ENCODE measurements at regions not wholly inside any gene's neighbourhood (a gene's known extent, or its start where the extent isn't known, plus 50 kb on each side); places are given as distances from the start of the nearest gene placed in this dataset.
"Not testable (repeated sequence)": the region's sequence is repeated elsewhere in the genome, so short reads cannot be mapped to it uniquely, and the experiment has no call there.

DNA sequence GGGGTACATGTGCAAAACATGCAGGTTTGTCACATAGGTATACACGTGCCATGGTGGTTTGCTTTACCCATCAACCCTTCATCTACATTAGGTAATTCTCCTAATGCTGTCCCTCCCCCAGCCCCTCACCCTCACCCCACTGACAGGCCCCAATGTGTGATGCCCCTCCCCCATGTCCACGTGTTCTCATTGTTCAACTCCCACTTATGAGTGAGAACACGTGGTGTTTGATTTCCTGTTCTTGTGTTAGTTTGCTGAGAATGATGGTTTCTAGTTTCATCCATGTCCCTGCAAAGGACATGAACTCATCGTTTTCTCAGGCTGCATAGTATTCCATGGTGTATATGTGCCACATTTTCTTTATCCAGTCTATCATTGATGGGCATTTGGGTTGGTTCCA is 232.9 kb upstream of the RASGRP1 start:
- H3K14ac ChIP-seq (ENCODE audit: low read length); H3K4ac ChIP-seq (ENCODE audit: low read depth, low read length): not testable (repeated sequence)

DNA sequence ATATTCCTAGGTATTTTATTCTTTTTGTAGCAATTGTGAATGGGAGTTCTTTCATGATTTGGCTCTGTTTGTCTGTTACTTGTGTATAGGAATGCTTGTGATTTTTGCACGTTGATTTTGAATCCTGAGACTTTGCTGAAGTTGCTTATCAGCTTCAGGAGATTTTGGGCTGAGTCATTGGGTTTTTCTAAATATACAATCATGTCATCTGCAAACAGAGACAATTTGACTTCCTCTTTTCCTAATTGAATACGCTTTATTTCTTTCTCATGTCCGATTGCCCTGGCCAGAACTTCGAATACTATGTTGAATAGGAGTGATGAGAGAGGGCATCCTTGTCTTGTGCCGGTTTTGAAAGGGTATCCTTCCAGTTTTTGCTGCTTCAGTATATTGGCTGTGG is 234.6 kb upstream of the RASGRP1 start:
- H3K23ac ChIP-seq (ENCODE audit: low read length); H4K12ac ChIP-seq (ENCODE audit: low read depth, low read length); H3K79me1 ChIP-seq (ENCODE audit: low read length); H4K8ac ChIP-seq (ENCODE audit: low read depth, low read length); H3K18ac ChIP-seq (ENCODE audit: low read length); H3K36me3 ChIP-seq (ENCODE audit: control insufficient read depth in 1 of 2, insufficient read depth in 2 of 2, low read length in 2 of 2); H3K4me1 ChIP-seq (ENCODE audit: control insufficient read depth in 1 of 2, insufficient read depth in 2 of 2, low read length in 2 of 2); H3K27ac ChIP-seq (ENCODE audit: low read depth, low read length); H3K4me3 ChIP-seq (ENCODE audit: low read depth, low read length); H3K27me3 ChIP-seq (ENCODE audit: insufficient read depth, low read length); H3K4me2 ChIP-seq (ENCODE audit: low read length); H2AK5ac ChIP-seq (ENCODE audit: low read length); H2BK120ac ChIP-seq (ENCODE audit: insufficient read depth, low read length, poor library complexity); DNase-seq; H3K4ac ChIP-seq (ENCODE audit: low read depth, low read length); H2BK12ac ChIP-seq (ENCODE audit: low read length); H3K79me2 ChIP-seq (ENCODE audit: control insufficient read depth, insufficient read depth, low read length, poor library complexity); H3K9ac ChIP-seq (ENCODE audit: low read length); H2BK5ac ChIP-seq (ENCODE audit: low read depth, low read length, poor library complexity); H4K91ac ChIP-seq (ENCODE audit: low read depth, low read length); H2AFZ ChIP-seq (ENCODE audit: insufficient read depth, low read length, poor library complexity); H3K14ac ChIP-seq (ENCODE audit: low read length); H3K9me3 ChIP-seq (ENCODE audit: insufficient read depth, low read depth, low read length): not testable (repeated sequence)
- WGBS (ENCODE audit: extremely low coverage, insufficient coverage, insufficient read length) = no CpG with 5 or more reads among the region's 5 CpGs

More for the DNA sequence above, 232.9 kb upstream of the RASGRP1 start:
- H3K9ac ChIP-seq (ENCODE audit: low read length); DNase-seq; H2AFZ ChIP-seq (ENCODE audit: insufficient read depth, low read length, poor library complexity); H2BK5ac ChIP-seq (ENCODE audit: low read depth, low read length, poor library complexity); H3K4me2 ChIP-seq (ENCODE audit: low read length); H4K91ac ChIP-seq (ENCODE audit: low read depth, low read length); H3K4me1 ChIP-seq (ENCODE audit: control insufficient read depth in 1 of 2, insufficient read depth in 2 of 2, low read length in 2 of 2); H2BK120ac ChIP-seq (ENCODE audit: insufficient read depth, low read length, poor library complexity); H3K9me3 ChIP-seq (ENCODE audit: insufficient read depth, low read depth, low read length); H3K23ac ChIP-seq (ENCODE audit: low read length); H2AK5ac ChIP-seq (ENCODE audit: low read length); H3K27me3 ChIP-seq (ENCODE audit: insufficient read depth, low read length); H3K27ac ChIP-seq (ENCODE audit: low read depth, low read length); H3K18ac ChIP-seq (ENCODE audit: low read length); H4K8ac ChIP-seq (ENCODE audit: low read depth, low read length); H3K79me2 ChIP-seq (ENCODE audit: control insufficient read depth, insufficient read depth, low read length, poor library complexity); H2BK12ac ChIP-seq (ENCODE audit: low read length); H3K79me1 ChIP-seq (ENCODE audit: low read length); H4K12ac ChIP-seq (ENCODE audit: low read depth, low read length); H3K4me3 ChIP-seq (ENCODE audit: low read depth, low read length); H3K36me3 ChIP-seq (ENCODE audit: control insufficient read depth in 1 of 2, insufficient read depth in 2 of 2, low read length in 2 of 2): not testable (repeated sequence)
- WGBS (ENCODE audit: extremely low coverage, insufficient coverage, insufficient read length) = no CpG with 5 or more reads among the region's 4 CpGs

DNA sequence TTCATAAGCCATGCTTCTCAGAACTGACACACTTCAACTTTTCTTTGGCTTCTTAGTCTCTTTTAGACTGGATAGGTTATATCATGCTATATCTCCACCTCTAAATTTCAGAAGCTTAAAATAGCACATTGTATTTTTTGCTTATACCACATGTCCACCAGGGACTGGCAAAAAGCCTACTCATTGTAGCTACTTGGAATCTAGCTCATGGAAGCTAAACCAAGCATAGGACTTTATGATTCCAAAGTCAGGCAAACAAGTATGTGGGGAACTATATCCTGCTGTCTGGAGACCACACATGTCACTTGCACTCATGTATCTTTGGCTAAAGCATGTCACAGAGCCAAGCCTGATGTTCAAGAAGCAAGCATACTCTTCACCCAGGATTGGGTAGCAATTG is 245.0 kb upstream of the RASGRP1 start:
- Histone ChIP-seq H3K9ac (ENCODE audit: low read length) (no peak overlapping the region), H3K4me2 (ENCODE audit: low read length) (no peak overlapping the region), H3K18ac (ENCODE audit: low read length) (no peak overlapping the region), H3K9me3 (ENCODE audit: insufficient read depth, low read depth, low read length) (no peaks in the 10 kb centered on the region), H3K79me1 (ENCODE audit: low read length) (no peaks in the 10 kb centered on the region), H3K36me3 (ENCODE audit: control insufficient read depth in 1 of 2, insufficient read depth in 2 of 2, low read length in 2 of 2) (no peaks in the 10 kb centered on the region), H3K4ac (ENCODE audit: low read depth, low read length) (no peak overlapping the region), H2BK120ac (ENCODE audit: insufficient read depth, low read length, poor library complexity) (no peak overlapping the region), H3K14ac (ENCODE audit: low read length) (no peak overlapping the region), H2BK12ac (ENCODE audit: low read length) (no peak overlapping the region), H2BK5ac (ENCODE audit: low read depth, low read length, poor library complexity) (no peak overlapping the region), H3K4me3 (ENCODE audit: low read depth, low read length) (no peak overlapping the region), H4K12ac (ENCODE audit: low read depth, low read length) (no peak overlapping the region), H4K8ac (ENCODE audit: low read depth, low read length) (no peak overlapping the region), H2AK5ac (ENCODE audit: low read length) (no peak overlapping the region), H3K27ac (ENCODE audit: low read depth, low read length) (no peak overlapping the region), H3K27me3 (ENCODE audit: insufficient read depth, low read length) (no peaks in the 10 kb centered on the region), H2AFZ (ENCODE audit: insufficient read depth, low read length, poor library complexity) (no peak overlapping the region), H3K79me2 (ENCODE audit: control insufficient read depth, insufficient read depth, low read length, poor library complexity) (no peaks in the 10 kb centered on the region), H3K23ac (ENCODE audit: low read length) (no peak overlapping the region), H3K4me1 (ENCODE audit: control insufficient read depth in 1 of 2, insufficient read depth in 2 of 2, low read length in 2 of 2) (no peaks in the 10 kb centered on the region), H4K91ac (ENCODE audit: low read depth, low read length) (no peak overlapping the region)
- DNase-seq = no peak

DNA sequence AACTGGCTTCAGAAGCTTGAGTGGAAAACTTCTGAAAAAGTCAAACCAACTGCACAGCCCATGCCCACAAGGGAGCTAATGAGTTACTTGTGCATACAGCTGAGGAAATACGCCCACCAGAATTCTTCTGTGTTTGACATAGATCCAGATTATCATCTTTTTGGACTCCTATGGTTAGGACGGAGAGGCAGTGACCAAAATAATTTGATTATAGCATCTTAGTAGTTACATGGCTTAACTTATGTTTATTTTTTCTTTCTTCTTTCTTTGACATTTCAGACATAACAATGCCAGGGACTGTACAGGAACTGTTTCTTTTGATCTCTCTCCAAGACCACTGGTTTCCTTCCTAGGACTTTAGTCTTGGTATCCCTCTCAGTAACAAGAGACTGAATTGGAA is 246.1 kb upstream of the RASGRP1 start:
- Histone ChIP-seq H2BK12ac (ENCODE audit: low read length) (no peak overlapping the region), H2AK5ac (ENCODE audit: low read length) (no peak overlapping the region), H2BK5ac (ENCODE audit: low read depth, low read length, poor library complexity) (no peak overlapping the region), H4K12ac (ENCODE audit: low read depth, low read length) (no peak overlapping the region), H3K36me3 (ENCODE audit: control insufficient read depth in 1 of 2, insufficient read depth in 2 of 2, low read length in 2 of 2) (no peaks in the 10 kb centered on the region), H3K79me1 (ENCODE audit: low read length) (no peaks in the 10 kb centered on the region), H3K4me2 (ENCODE audit: low read length) (no peak overlapping the region), H4K8ac (ENCODE audit: low read depth, low read length) (no peak overlapping the region), H3K9me3 (ENCODE audit: insufficient read depth, low read depth, low read length) (no peaks in the 10 kb centered on the region), H3K23ac (ENCODE audit: low read length) (no peak overlapping the region), H3K4me3 (ENCODE audit: low read depth, low read length) (no peak overlapping the region), H2BK120ac (ENCODE audit: insufficient read depth, low read length, poor library complexity) (no peak overlapping the region), H3K18ac (ENCODE audit: low read length) (no peak overlapping the region), H3K79me2 (ENCODE audit: control insufficient read depth, insufficient read depth, low read length, poor library complexity) (no peaks in the 10 kb centered on the region), H3K9ac (ENCODE audit: low read length) (no peak overlapping the region), H3K4me1 (ENCODE audit: control insufficient read depth in 1 of 2, insufficient read depth in 2 of 2, low read length in 2 of 2) (no peaks in the 10 kb centered on the region), H2AFZ (ENCODE audit: insufficient read depth, low read length, poor library complexity) (no peak overlapping the region), H3K14ac (ENCODE audit: low read length) (no peak overlapping the region), H4K91ac (ENCODE audit: low read depth, low read length) (no peak overlapping the region), H3K4ac (ENCODE audit: low read depth, low read length) (no peak overlapping the region), H3K27me3 (ENCODE audit: insufficient read depth, low read length) (no peaks in the 10 kb centered on the region), H3K27ac (ENCODE audit: low read depth, low read length) (no peak overlapping the region)
- WGBS (ENCODE audit: extremely low coverage, insufficient coverage, insufficient read length) = no CpG with 5 or more reads among the region's 2 CpGs
- no peak for DNase-seq

DNA sequence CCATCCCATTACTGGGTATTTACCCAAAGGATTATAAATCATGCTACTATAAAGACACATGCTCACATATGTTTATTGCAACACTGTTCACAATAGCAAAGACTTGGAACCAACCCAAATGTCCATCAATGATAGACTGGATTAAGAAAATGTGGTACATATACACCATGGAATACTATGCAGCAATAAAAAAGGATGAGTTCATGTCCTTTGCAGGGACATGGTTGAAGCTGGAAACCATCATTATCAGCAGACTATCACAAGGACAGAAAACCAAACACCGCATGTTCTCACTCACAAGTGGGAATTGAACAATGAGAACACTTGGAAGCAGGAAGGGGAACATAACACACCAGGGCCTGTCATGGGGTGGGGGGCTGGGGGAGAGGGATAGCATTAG is 249.6 kb upstream of the RASGRP1 start:
- WGBS (ENCODE audit: extremely low coverage, insufficient coverage, insufficient read length) = no CpG with 5 or more reads among the region's 1 CpG
- H3K27me3 ChIP-seq (ENCODE audit: insufficient read depth, low read length); H2BK5ac ChIP-seq (ENCODE audit: low read depth, low read length, poor library complexity); H2AFZ ChIP-seq (ENCODE audit: insufficient read depth, low read length, poor library complexity); H3K4me1 ChIP-seq (ENCODE audit: control insufficient read depth in 1 of 2, insufficient read depth in 2 of 2, low read length in 2 of 2); DNase-seq; H2AK5ac ChIP-seq (ENCODE audit: low read length); H3K27ac ChIP-seq (ENCODE audit: low read depth, low read length); H4K12ac ChIP-seq (ENCODE audit: low read depth, low read length); H2BK12ac ChIP-seq (ENCODE audit: low read length); H3K79me2 ChIP-seq (ENCODE audit: control insufficient read depth, insufficient read depth, low read length, poor library complexity); H2BK120ac ChIP-seq (ENCODE audit: insufficient read depth, low read length, poor library complexity); H3K18ac ChIP-seq (ENCODE audit: low read length); H3K9ac ChIP-seq (ENCODE audit: low read length); H4K91ac ChIP-seq (ENCODE audit: low read depth, low read length); H3K79me1 ChIP-seq (ENCODE audit: low read length); H3K14ac ChIP-seq (ENCODE audit: low read length); H3K4me2 ChIP-seq (ENCODE audit: low read length); H4K8ac ChIP-seq (ENCODE audit: low read depth, low read length); H3K4me3 ChIP-seq (ENCODE audit: low read depth, low read length); H3K4ac ChIP-seq (ENCODE audit: low read depth, low read length); H3K23ac ChIP-seq (ENCODE audit: low read length); H3K9me3 ChIP-seq (ENCODE audit: insufficient read depth, low read depth, low read length); H3K36me3 ChIP-seq (ENCODE audit: control insufficient read depth in 1 of 2, insufficient read depth in 2 of 2, low read length in 2 of 2): not testable (repeated sequence)

Data from trophoblast cell (in vitro differentiated cells and primary cell).